DMS114 treated with DMSO at 0.1 percent for 48 hours (cell line): ENCODE measurements at regions not wholly inside any gene's neighbourhood (a gene's known extent, or its start where the extent isn't known, plus 50 kb on each side); places are given as distances from the start of the nearest gene placed in this dataset.
"Not testable (repeated sequence)": the region's sequence is repeated elsewhere in the genome, so short reads cannot be mapped to it uniquely, and the experiment has no call there.

ENCODE experiments used
- DNase-seq: peaks from one replicate; lab custom pipeline; 2025; ENCODE audit not compliant: unreplicated experiment; lab: John Stamatoyannopoulos, UW

- no peak for DNase-seq
Measured at GRCh38 chr5:57915536-57915935, 432.9 kb upstream of the ACTBL2 start.

DNA sequence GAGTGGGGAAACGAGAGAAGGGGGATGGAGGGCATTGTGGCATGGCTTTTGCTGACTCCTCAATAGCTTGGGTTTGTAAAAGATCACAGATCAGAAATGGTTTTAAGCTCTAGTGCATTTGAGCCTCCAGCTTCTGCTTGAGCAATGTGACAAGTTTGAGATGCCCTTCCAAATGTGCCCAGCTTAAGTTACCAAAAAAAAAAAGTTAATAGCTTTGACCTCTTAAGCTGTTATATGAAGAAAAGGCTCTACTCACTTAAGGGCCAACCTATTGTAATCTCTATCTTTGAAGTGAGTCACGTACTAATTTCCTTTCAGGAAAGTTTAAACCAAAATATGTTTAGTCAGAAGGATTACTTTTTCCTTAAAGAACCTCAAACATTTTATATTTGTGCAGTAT is 428.8 kb upstream of the ACTBL2 start:
- no peak for DNase-seq

DNA sequence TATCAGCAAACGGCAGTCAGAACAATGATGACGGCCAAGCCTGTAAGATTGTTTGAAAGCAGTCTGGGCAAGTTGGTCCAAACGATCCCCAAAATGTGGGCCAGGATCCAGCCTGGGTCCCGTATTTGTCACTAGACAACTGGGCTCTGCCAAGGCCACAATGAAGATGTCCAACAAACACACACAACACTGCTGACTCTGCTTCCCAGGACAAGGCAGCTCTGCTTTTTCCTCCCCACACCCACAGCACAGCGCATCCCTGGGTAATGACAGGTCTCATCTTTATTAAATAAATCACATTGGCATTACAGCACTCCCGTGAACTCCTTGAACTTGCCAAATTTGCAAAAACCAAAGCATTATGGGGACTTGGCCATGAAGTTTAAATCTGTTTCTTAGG is 424.1 kb upstream of the ACTBL2 start:
- DNase-seq: no peak

DNA sequence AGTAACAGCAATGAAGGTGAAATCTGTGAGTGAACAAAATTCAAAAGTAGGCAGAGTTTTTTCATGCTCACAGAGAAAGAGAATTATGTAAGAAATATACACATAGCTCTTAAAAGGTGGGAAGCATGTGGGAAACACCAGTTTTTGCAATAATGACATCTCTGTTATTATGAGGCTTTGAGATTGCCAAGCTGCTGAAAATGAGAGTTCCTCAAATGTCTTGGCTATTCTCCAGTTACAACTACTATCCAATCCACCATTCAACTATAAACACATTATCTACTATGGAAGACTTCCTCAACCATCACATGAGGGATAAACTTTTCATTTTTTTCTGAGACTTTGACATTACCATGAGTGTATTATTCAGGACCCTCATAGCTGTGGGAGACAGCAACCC is 420.8 kb upstream of the ACTBL2 start:
- DNase-seq: no peak

DNA sequence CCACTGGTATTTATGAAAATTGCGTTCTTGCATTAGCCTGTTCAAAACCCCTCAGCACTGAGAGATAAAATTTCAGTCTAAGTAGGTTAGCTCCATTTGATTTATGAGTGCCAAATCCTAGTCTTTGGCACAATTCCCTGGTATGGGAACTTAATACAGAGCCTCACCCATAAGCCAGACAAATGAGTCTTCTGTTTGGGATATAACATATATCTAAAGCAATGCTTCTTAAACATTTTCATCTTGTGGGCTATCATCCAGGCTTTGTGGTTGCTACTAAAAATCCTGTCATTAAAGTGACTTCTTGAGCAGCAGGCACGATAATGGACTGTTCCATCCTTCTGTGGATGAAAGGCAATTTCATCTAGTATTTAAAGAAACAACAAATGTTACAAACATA is 419.5 kb upstream of the ACTBL2 start:
- no peak for DNase-seq

DNA sequence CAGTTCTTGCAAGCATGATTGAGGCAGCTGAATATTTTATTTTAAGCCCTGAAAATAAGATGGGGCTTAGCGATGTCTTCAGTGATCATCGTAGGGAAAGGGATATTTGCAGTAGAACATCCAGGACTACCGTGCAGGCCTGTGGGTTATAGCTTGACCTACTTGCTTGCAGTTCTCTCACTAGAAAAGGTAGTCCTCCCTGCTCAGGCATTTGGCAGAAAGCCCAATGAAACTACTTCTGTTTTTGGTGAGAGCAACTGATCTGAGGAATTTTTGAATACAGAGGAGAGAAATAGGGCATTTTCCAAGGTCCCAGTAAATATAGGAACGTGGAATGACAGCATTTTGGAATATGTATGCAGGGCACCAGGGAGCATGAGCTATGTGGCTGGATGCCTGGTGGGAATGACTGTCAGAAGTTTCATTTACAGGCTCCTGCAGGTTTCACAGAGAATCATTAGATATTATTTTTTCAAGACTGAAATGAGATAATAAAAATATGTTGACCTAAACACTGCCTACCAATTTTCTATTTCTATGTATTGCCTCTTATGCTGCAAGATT is 417.9 kb upstream of the ACTBL2 start:
- no peak for DNase-seq

GRCh38 chr5:57896576-57896975 is 414.0 kb upstream of the ACTBL2 start:
- no peak for DNase-seq

- DNase-seq: no peak
Measured at GRCh38 chr5:57895766-57896165, 413.2 kb upstream of the ACTBL2 start.

GRCh38 chr5:57893926-57894325 is 411.3 kb upstream of the ACTBL2 start:
- no peak for DNase-seq

DNA sequence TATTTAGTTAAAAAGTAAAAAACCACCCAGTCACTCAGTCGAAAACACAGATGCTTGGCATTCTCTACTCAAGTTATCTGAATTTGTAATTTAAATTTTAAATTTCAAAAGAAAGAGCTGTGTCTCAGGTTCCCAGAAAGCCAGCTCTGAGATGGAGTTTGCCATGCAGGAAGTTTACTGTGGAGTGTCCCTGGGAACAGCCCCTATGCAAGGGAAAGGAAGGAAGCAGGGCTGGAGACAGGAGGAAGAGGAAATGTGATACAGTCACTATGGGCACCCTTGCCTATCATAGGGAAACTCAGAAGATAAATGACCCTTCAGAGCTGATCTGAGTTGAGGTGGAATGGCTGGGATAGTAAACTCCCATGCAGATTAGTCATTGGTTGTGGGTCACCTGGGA is 408.8 kb upstream of the ACTBL2 start:
- DNase-seq: no peak

- DNase-seq: no peak
Measured at GRCh38 chr5:57889558-57889957, 406.9 kb upstream of the ACTBL2 start.

DNA sequence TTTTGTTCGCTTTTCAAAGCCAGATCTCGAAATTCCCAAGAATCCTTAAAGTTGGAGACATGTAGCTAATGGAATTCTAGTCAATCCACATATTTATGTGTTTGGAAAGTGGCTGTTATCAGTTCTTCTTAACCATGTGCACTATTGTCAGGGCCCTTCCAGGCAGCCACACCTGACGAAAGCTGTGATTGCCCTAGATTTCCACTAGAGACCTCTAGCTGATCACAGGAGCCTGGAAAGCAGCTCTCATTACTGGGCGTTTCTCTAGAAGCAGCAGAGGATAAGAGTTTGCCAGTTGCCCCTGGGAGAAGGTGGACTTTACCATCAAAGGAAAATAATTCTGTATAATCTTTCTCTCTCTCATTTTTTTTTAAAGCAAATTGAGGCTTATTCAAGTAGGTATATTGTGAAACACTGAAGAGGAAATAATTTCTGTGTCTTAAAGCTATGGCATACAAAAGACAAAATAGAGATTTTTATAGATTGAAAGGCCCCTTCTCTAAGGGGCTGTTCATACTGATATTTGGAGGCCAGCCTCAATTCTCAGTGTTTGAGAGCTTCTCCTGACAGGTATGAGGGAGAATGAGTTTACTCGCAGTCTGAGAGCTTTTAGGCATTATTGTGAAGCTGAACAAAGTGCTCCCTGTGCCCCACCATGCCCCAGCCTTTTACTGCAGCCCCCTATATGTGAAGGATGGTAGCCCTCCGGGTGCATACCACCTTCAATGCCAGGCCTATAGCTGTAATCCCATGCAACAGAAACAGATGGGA is 405.4 kb upstream of the ACTBL2 start:
- no peak for DNase-seq

- DNase-seq: no peak
Measured at GRCh38 chr5:57884346-57885102, 401.9 kb upstream of the ACTBL2 start.

GRCh38 chr5:57880216-57880615 is 397.6 kb upstream of the ACTBL2 start:
- DNase-seq: no peak

DNA sequence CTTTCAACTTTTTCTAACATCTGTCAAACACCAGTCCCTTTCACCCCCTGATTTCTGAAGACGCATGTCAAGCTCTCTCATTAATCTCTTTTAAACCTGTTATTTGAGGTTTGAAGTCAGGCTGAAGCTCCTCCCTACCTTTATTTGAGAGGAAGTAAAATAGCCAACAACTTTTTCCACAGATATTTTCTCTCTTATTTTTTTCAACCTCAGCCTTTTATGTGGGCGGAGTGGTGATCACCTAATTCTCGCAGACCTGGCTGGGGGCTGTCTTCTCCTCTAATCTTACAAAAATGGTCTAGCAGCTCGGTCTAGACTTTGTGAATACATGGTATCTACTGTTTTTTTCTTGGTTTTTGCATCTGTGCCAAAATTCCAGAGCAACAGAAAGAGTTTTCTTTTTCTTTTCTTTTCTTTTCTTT is 395.7 kb upstream of the ACTBL2 start:
- DNase-seq: no peak

DNA sequence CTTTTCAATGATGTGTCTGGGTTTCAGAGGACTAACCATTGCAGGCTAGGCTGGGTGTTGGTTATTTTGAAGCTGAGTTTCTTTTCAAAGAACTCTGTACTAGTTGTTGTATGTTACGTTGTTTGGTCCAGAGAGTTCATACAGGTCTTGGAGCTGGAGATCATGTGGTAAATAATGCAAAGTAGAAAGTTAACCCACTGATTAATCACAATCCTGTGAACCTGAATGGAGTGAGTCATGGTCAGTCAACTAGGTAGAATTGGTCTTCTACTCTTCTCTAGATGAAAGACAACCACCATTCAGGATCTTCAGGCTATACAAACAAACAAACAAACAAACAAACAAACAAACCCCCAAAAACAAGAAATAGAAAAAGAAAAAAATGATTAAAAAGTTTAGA is 388.9 kb upstream of the ACTBL2 start:
- DNase-seq: no peak

DNA sequence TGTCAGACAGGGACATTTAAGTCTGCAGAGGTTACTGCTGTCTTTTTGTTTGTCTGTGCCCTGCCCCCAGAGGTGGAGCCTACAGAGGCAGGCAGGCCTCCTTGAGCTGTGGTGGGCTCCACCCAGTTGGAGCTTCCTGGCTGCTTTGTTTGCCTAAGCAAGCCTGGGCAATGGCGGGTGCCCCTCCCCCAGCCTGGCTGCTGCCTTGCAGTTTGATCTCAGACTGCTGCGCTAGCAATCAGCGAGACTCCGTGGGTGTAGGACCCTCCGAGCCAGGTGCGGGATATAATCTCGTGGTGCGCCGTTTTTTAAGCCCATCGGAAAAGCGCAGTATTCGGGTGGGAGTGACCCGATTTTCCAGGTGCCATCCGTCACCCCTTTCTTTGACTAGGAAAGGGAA is 387.7 kb upstream of the ACTBL2 start:
- not testable (repeated sequence) for DNase-seq

DNA sequence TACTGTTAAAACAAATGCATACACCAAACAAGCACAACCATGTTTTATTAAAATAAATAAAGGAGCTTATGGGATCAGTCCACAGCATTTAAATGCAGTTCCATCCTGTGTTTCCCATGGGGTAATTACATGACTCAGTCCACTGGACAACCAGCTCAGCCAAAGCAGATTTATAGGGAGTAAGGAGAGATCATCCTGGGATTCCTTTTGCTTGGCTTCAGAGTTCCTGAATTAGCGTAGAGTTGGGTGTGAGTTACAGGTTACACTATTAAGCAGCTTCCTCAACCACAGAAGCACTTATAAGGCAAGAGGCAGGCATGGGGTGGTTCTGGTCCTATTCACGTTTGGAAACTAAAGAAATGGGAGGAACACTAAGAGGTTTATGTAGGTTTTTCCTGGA is 381.1 kb upstream of the ACTBL2 start:
- no peak for DNase-seq

- DNase-seq: no peak
Measured at GRCh38 chr5:57862942-57863341, 380.3 kb upstream of the ACTBL2 start.

GRCh38 chr5:57862471-57862911 is 379.9 kb upstream of the ACTBL2 start:
- DNase-seq: no peak

GRCh38 chr5:57859626-57860025 is 377.0 kb upstream of the ACTBL2 start:
- no peak for DNase-seq

DNA sequence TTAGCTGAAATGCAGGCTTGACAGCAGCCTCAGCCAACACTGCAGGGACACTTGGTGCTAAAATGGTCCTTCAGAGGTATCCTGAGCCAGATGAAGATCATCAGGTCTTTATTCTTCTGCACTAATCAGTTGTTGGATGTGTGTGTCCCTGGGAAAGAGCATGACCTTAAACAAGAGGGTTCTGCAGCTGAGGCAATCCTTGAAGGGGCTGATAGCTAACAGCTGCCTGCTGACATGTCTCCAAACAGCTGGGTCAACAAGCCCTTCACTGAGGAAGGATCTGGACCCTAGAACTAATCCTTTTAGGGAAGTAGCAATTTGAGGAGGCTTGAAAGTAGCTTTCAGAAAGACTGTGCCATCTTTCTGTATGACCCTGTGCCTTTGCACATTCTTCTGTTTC is 376.3 kb upstream of the ACTBL2 start:
- no peak for DNase-seq
